Aorta (tissue), 5 donors: ENCODE measurements at regions not wholly inside any gene's neighbourhood (a gene's known extent, or its start where the extent isn't known, plus 50 kb on each side); places are given as distances from the start of the nearest gene placed in this dataset.
"Not testable (repeated sequence)": the region's sequence is repeated elsewhere in the genome, so short reads cannot be mapped to it uniquely, and the experiment has no call there.

Experiments
- ATAC-seq: fragments of 200-7000 bp; cut with Tn5 transposase; one replicate; pipeline ENCODE4 v1.9.1; 2022; ENCODE audit warnings: moderate library complexity; ENCODE audit not compliant: low FRiP score
- DNase-seq, 2 donors: peaks; one replicate each; pipeline ENCODE4 v3.0.0-alpha.2; 2020
- H3K27ac ChIP-seq, 2 donors: one replicate each; pipeline ENCODE4 v1.5.1; 2013; ENCODE audit warnings: low read length in 2 of 2, mild to moderate bottlenecking in 2 of 2, moderate library complexity in 2 of 2, control low read depth in 1 of 2, inconsistent platforms in 1 of 2, low read depth in 1 of 2
- H3K27me3 ChIP-seq, 2 donors: one replicate each; pipeline ENCODE4 v1.6.1; 2013; ENCODE audit warnings: control low read depth in 1 of 2, low read length in 1 of 2, mild to moderate bottlenecking in 1 of 2, moderate library complexity in 1 of 2; ENCODE audit not compliant: insufficient read depth in 2 of 2, control insufficient read depth in 1 of 2
- H3K36me3 ChIP-seq, 2 donors: one replicate each; pipeline ENCODE4 v1.6.1; 2013; ENCODE audit warnings: control low read depth in 1 of 2, low read length in 1 of 2, mild to moderate bottlenecking in 1 of 2; ENCODE audit not compliant: insufficient read depth in 2 of 2, control insufficient read depth in 1 of 2
- H3K4me1 ChIP-seq, 2 donors: one replicate each; pipeline ENCODE4 v1.6.1; 2013; ENCODE audit warnings: low read length in 2 of 2, control low read depth in 1 of 2, mild to moderate bottlenecking in 1 of 2, moderate library complexity in 1 of 2; ENCODE audit not compliant: insufficient read depth in 2 of 2, control insufficient read depth in 1 of 2
- H3K4me3 ChIP-seq, 2 donors: one replicate each; pipeline ENCODE4 v1.5.1; 2013; ENCODE audit warnings: low read length in 2 of 2, control low read depth in 1 of 2, mild to moderate bottlenecking in 1 of 2
- H3K9me3 ChIP-seq: one replicate; pipeline ENCODE4 v1.6.1; 2013; ENCODE audit warnings: mild to moderate bottlenecking, low read length; ENCODE audit not compliant: control insufficient read depth
- WGBS, 2 donors: extraction: QIAGEN DNeasy Blood & Tissue Kit; methylation state at CpG; one replicate each; pipeline ENCODE4 v1.1.7; 2013; 5-methylcytosine and 5-hydroxymethylcytosine counted together
- intact Hi-C, 2 donors: fragments of 100-400 bp; cut with DNase I; formaldehyde crosslinking; loops; one replicate each; pipeline versions ENCODE4 v1.14.2 to v1.15.0; 2022
- donor health status: healthy with polysubstance abuse.
- donor health status: Bipolar disorder and iron deficiency.
- donor health status: DM: no; HTN: no; CAD: no.
- donor health status: DM: no; HTN: no; CAD: no.
- donor health status: DM: yes; HTN: yes; CAD: no.

GRCh38 chr22:12384612-12385011 is 3143.4 kb upstream of the OR11H1 start:
- ATAC-seq, intact Hi-C loops, H3K4me3 ChIP-seq, H3K27me3 ChIP-seq, H3K27ac ChIP-seq, H3K36me3 ChIP-seq, H3K4me1 ChIP-seq, H3K9me3 ChIP-seq, DNase-seq: not testable (repeated sequence)
- WGBS, 2 donors = 77 to 82% methylated on average over 4 of the region's 4 CpGs

DNA sequence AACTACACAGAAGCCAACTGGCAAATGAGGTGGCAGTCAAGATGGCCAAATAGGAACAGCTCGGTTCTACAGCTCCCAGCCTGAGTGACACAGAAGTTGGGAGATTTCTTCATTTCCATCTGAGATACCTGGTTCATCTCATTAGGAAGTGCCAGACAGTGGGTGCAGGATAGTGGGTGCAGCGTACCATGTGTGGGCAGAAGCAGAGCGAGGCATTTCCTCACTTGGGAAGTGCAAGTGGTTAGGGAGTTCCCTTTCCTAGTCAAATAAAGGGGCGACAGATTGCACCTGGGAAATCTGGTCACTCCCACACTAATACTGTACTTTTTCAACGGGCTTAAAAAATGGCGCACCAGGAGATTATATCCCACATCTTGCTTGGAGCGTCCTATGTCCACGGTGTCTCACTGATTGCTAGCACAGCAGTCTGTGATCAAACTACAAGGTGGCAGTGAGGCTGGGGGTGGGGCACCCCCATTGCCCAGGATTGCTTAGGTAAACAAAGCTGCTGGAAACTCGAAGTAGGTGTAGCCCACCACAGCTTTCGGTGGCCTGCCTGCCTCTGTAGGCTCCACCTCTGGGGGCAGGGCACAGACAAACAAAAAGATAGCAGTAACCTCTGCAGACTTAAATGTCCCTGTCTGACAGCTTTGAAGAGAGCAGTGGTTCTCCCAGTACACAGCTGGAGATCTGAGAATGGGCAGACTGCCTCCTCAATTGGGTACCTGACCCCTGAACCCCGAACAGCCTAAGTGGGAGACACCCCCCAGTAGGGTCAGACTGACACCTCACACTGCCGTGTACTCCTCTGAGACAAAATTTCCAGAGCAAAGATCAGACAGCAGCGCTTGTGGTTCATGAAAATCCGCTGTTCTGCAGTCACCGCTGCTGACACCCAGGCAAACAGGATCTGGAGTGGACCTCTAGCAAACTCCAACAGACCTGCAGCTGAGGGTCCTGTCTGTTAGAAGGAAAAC is 3138.9 kb upstream of the OR11H1 start:
- intact Hi-C loops, ATAC-seq, H3K36me3 ChIP-seq, H3K4me3 ChIP-seq, H3K27ac ChIP-seq, H3K27me3 ChIP-seq, H3K4me1 ChIP-seq, H3K9me3 ChIP-seq: not testable (repeated sequence)
- WGBS, 2 donors = 59 to 64% methylated on average over 15 of the region's 15 CpGs
- peak; percentile 30 to 56 for DNase-seq

DNA sequence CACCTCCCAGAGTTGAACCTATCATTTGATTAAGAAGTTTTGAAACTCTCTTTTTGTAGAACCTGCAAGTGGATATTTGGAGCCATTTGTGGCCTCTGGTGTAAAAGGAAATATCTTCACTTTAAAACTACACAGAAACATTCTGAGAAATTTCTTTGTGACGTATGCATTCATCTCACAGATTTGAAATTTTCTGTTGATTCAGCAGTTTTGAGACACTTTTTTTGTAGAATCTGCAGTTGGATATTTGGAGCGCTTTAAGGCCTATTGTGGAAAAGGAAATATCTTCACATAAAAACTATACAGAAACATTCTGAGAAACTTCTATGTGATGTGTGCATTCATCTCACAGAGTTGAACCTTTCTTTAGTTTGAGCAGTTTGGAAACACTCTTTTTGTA is 3130.7 kb upstream of the OR11H1 start:
- intact Hi-C loops, H3K36me3 ChIP-seq, DNase-seq, ATAC-seq, H3K27me3 ChIP-seq, H3K27ac ChIP-seq, H3K9me3 ChIP-seq, H3K4me1 ChIP-seq, H3K4me3 ChIP-seq: not testable (repeated sequence)
- 76 to 77% methylated on average over 2 of the region's 2 CpGs for WGBS, 2 donors

DNA sequence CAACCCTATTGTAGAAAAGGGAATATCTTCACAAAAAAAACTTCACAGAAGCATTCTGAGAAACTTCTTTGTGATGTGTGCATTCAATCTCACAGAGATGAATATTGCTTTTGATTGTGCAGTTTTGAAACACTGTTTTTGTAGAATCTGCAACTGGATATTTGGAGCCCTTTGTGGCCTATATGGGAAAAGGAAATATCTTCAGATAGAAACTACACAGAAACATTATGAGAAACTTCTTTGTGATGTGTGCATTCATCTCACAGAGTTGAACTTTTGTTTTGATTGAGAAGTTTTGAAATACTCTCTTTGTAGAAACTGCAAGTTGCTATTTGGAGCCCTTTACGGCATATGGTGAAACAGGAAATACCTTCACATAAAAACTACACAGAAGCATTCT is 3126.1 kb upstream of the OR11H1 start:
- WGBS, 2 donors = 82 to 83% methylated on average over 1 of the region's 1 CpG
- intact Hi-C loops, H3K27ac ChIP-seq, H3K4me1 ChIP-seq, H3K4me3 ChIP-seq, DNase-seq, H3K36me3 ChIP-seq, ATAC-seq, H3K9me3 ChIP-seq, H3K27me3 ChIP-seq: not testable (repeated sequence)

DNA sequence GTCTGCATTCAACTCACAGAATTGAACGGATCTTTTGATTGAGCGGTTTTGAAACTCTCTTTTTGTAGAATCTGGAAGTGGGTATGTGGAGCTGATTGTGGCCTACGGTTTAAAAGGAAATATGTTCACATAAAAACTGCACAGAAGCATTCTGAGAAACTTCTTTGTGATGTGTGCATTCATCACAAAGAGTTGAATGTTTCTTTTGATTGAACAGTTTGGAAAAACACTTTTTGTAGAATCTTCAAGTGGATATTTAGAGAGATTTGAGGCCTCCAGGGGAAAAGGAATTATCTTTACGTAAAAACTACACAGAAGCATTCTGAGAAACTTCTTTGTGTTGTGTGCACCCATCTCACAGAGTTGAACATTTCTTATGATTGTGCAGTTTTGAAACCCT is 3125.5 kb upstream of the OR11H1 start:
- H3K4me1 ChIP-seq, H3K4me3 ChIP-seq, ATAC-seq, H3K27ac ChIP-seq, intact Hi-C loops, H3K36me3 ChIP-seq, H3K9me3 ChIP-seq, DNase-seq, H3K27me3 ChIP-seq: not testable (repeated sequence)
- WGBS, 2 donors = 46 to 47% methylated on average over 4 of the region's 4 CpGs

DNA sequence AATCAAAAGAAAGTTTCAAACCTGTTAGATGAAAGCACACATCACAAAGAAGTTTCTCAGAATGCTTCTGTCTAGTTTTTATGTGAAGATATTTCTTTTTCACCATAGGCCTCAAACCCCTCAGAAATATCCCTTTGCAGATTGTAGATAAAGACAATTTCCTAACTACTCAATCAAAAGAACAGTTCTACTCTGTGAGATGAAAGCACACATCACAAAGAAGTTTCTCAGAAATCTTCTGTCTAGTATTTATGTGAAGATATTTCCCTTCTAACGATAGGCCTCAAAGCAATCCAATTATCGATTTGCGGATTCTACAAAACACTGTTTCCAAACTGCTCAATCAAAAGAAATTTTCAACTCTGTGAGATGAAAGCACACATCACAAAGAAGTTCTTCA is 3092.1 kb upstream of the OR11H1 start:
- ATAC-seq, H3K9me3 ChIP-seq, intact Hi-C loops, H3K4me1 ChIP-seq, H3K36me3 ChIP-seq, H3K4me3 ChIP-seq, H3K27ac ChIP-seq, DNase-seq, H3K27me3 ChIP-seq: not testable (repeated sequence)
- 87 to 91% methylated on average over 3 of the region's 3 CpGs for WGBS, 2 donors
